ENCODE measurements at regions not wholly inside any gene's neighbourhood (a gene's known extent, or its start where the extent isn't known, plus 50 kb on each side); places are given as distances from the start of the nearest gene placed in this dataset.

- no peak overlapping the region for H3K4me3 ChIP-seq (replicated peaks in 1 of 2; ENCODE audit: low read depth in 2 of 2, low read length in 2 of 2)
- no peak for DNase-seq (ENCODE audit: low read depth in 2 of 2)
- TF ChIP-seq CTCF (IDR thresholded peaks at IDR 0.05; ENCODE audit: low read depth, low read length), result no peak
Measured at GRCh38 chr5:74454263-74455030, 186.1 kb downstream of the ENC1 start.

DNA sequence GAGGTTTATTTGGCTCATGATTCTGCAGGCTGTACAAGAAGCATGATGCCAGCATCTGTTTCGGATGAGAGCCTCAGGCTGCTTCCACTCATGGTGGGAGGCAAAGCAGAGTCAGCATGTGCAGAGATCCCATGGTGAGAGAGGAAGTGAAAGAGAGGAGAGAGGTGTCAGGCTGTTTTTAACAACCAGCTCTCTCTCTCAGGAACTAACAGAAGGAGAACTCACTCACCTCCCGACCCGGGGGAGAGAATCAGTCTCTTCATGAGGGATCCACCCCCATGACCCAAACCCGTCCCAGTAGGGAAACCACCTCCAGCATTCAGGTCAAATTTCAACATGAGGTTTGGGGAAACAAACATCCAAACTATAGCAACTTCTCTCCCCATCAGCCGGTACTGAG lies 187.7 kb downstream of the ENC1 start:
- DNase-seq (ENCODE audit: low read depth in 2 of 2), result no peak
- H3K4me3 ChIP-seq (replicated peaks in 1 of 2; ENCODE audit: low read depth in 2 of 2, low read length in 2 of 2), result no peak overlapping the region
- no peak for TF ChIP-seq CTCF (IDR thresholded peaks at IDR 0.05; ENCODE audit: low read depth, low read length)

GRCh38 chr5:74450095-74450494 lies 190.4 kb downstream of the ENC1 start:
- no peak for TF ChIP-seq CTCF (IDR thresholded peaks at IDR 0.05; ENCODE audit: low read depth, low read length)
- no peak overlapping the region for H3K4me3 ChIP-seq (replicated peaks in 1 of 2; ENCODE audit: low read depth in 2 of 2, low read length in 2 of 2)
- no peak for DNase-seq (ENCODE audit: low read depth in 2 of 2)

DNA sequence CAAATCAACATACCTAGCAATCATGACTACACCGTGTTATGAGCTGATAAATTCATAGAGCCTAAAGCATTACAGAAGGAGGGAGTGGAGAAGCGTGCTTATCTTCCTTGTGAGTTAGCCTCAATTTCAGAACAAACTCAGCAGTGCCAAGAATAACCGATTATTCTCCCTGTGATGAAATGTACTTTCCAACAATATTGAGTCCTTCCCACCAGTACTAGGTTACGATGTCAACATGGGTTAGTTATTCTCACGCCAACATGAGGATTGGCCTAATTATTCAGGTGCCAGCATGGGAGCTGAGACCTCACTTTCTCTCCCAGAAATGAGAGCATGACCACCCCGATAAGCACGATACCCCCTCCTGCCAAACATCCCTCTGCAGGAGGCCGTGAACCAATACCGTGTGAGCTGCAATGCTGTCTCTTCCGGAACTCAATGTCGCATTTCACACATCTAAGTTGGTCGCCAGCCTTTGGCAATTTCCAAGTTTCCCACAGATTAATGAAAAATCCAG lies 193.7 kb downstream of the ENC1 start:
- no peak for TF ChIP-seq CTCF (IDR thresholded peaks at IDR 0.05; ENCODE audit: low read depth, low read length)

DNA sequence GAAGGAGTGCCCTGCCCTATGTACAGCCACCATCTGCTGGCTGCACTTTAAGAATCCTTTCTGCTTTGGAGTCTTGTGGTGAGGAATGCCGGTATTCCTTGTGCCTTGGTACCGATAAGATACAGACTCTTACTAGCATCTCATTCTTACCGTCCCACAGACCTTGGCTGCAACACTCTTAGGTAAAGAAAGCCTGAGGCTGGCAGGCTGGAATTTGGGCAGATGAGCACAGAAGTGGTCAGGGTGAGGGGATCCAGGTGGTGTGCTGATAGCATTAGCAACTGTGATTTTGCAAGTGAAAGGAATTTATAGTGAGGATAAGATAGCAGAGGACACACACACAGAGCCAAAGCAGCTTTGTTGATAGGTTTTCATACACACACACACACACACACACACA lies 198.1 kb downstream of the ENC1 start:
- no peak for TF ChIP-seq CTCF (IDR thresholded peaks at IDR 0.05; ENCODE audit: low read depth, low read length)
- peak in 1 of 2 donors; percentile 44 for DNase-seq (ENCODE audit: low read depth in 2 of 2)
- H3K4me3 ChIP-seq (replicated peaks in 1 of 2; ENCODE audit: low read depth in 2 of 2, low read length in 2 of 2), result no peak overlapping the region

More for the DNA sequence above, 193.7 kb downstream of the ENC1 start:
- DNase-seq (ENCODE audit: low read depth in 2 of 2), result peak; percentile 66 to 86
- no peak overlapping the region for H3K4me3 ChIP-seq (replicated peaks in 1 of 2; ENCODE audit: low read depth in 2 of 2, low read length in 2 of 2)

- no peak for TF ChIP-seq CTCF (IDR thresholded peaks at IDR 0.05; ENCODE audit: low read depth, low read length)
- no peak overlapping the region for H3K4me3 ChIP-seq (replicated peaks in 1 of 2; ENCODE audit: low read depth in 2 of 2, low read length in 2 of 2)
- no peak for DNase-seq (ENCODE audit: low read depth in 2 of 2)
Measured at GRCh38 chr5:74441616-74442015, 198.9 kb downstream of the ENC1 start.

All from cardiac fibroblast (primary cell).